HUES64 (cell line): ENCODE measurements at regions not wholly inside any gene's neighbourhood (a gene's known extent, or its start where the extent isn't known, plus 50 kb on each side); places are given as distances from the start of the nearest gene placed in this dataset.

Experiments used
- H3K27ac ChIP-seq: 2 replicates; pipeline ENCODE4 v1.7.0; 2013; ENCODE audit warnings: low read depth, low read length, inconsistent platforms
- H3K27me3 ChIP-seq: 2 replicates; pipeline ENCODE4 v1.6.1; 2013; ENCODE audit warnings: mild to moderate bottlenecking, low read length; ENCODE audit not compliant: insufficient read depth
- H3K36me3 ChIP-seq: 2 replicates; pipeline ENCODE4 v1.6.1; 2013; ENCODE audit warnings: mild to moderate bottlenecking, low read length; ENCODE audit not compliant: insufficient read depth
- H3K4me1 ChIP-seq: 2 replicates; pipeline ENCODE4 v1.6.1; 2013; ENCODE audit warnings: mild to moderate bottlenecking, low read length, moderate library complexity; ENCODE audit not compliant: insufficient read depth
- H3K4me3 ChIP-seq: 2 replicates; pipeline ENCODE4 v1.5.1; 2013; ENCODE audit warnings: mild to moderate bottlenecking, low read length, moderate library complexity
- H3K9ac ChIP-seq: 2 replicates; pipeline ENCODE4 v1.6.1; 2013; ENCODE audit warnings: mild to moderate bottlenecking, low read depth, low read length
- H3K9me3 ChIP-seq: 2 replicates; pipeline ENCODE4 v1.6.1; 2013; ENCODE audit warnings: low read depth, low read length; ENCODE audit not compliant: insufficient read depth
- WGBS: fragments of 150-250, 120-280 bp; methylation state at CpG from one replicate; pipeline ENCODE4 v1.1.7; 2013; ENCODE audit warnings: missing lambda C conversion rate; 5-methylcytosine and 5-hydroxymethylcytosine counted together

GRCh38 chr1:5577255-5578040, 414.8 kb downstream of the NPHP4 start:
- no peaks in the 10 kb centered on the region for H3K36me3 ChIP-seq
- no peaks in the 10 kb centered on the region for H3K27me3 ChIP-seq
- no peak overlapping the region for H3K27ac ChIP-seq
- H3K4me1 ChIP-seq = no peaks in the 10 kb centered on the region
- no peak overlapping the region for H3K4me3 ChIP-seq
- H3K9me3 ChIP-seq = no peaks in the 10 kb centered on the region
- H3K9ac ChIP-seq = no peak overlapping the region
- WGBS = 84% methylated on average over 6 of the region's 6 CpGs

- Histone ChIP-seq H3K4me1 (no peaks in the 10 kb centered on the region), H3K27me3 (no peaks in the 10 kb centered on the region), H3K27ac (no peak overlapping the region), H3K4me3 (no peak overlapping the region), H3K36me3 (no peaks in the 10 kb centered on the region), H3K9me3 (no peaks in the 10 kb centered on the region), H3K9ac (no peak overlapping the region)
- WGBS = 90% methylated on average over 5 of the region's 5 CpGs
These were observed 415.6 kb downstream of the NPHP4 start for GRCh38 chr1:5576673-5577065.

GRCh38 chr1:5576011-5576672, 416.1 kb downstream of the NPHP4 start:
- Histone ChIP-seq H3K4me1 (no peaks in the 10 kb centered on the region), H3K9me3 (no peaks in the 10 kb centered on the region), H3K27me3 (no peaks in the 10 kb centered on the region), H3K36me3 (no peaks in the 10 kb centered on the region), H3K4me3 (no peak overlapping the region), H3K27ac (no peak overlapping the region), H3K9ac (no peak overlapping the region)
- 88% methylated on average over 9 of the region's 9 CpGs for WGBS

GRCh38 chr1:5575396-5575940, 416.8 kb downstream of the NPHP4 start:
- Histone ChIP-seq H3K36me3 (no peaks in the 10 kb centered on the region), H3K9ac (no peak overlapping the region), H3K27ac (no peak overlapping the region), H3K4me3 (no peak overlapping the region), H3K4me1 (no peaks in the 10 kb centered on the region), H3K27me3 (no peaks in the 10 kb centered on the region), H3K9me3 (0 out of 2 replicates have a peak, but pooled peaks cover 2% of the 10 kb centered on the region)
- 95% methylated on average over 5 of the region's 5 CpGs for WGBS

GRCh38 chr1:5574641-5575040, 417.6 kb downstream of the NPHP4 start:
- H3K4me1 ChIP-seq = no peaks in the 10 kb centered on the region
- H3K27ac ChIP-seq = no peak overlapping the region
- no peak overlapping the region for H3K4me3 ChIP-seq
- H3K36me3 ChIP-seq = no peaks in the 10 kb centered on the region
- no peaks in the 10 kb centered on the region for H3K27me3 ChIP-seq
- no peak overlapping the region for H3K9ac ChIP-seq
- H3K9me3 ChIP-seq = peaks cover 10% of the 10 kb centered on the region; the same call in 1 of the 2 replicates
- 82% methylated on average over 4 of the region's 4 CpGs for WGBS

- Histone ChIP-seq H3K9ac (no peak overlapping the region), H3K4me1 (no peaks in the 10 kb centered on the region), H3K9me3 (peaks cover 18% of the 10 kb centered on the region; the same call in 1 of the 2 replicates), H3K27me3 (no peaks in the 10 kb centered on the region), H3K27ac (no peak overlapping the region), H3K36me3 (no peaks in the 10 kb centered on the region), H3K4me3 (no peak overlapping the region)
- 89% methylated on average over 2 of the region's 2 CpGs for WGBS
These were observed 419.4 kb downstream of the NPHP4 start for GRCh38 chr1:5572794-5573193.

- H3K36me3 ChIP-seq = no peaks in the 10 kb centered on the region
- peaks cover 18% of the 10 kb centered on the region; the same call in 1 of the 2 replicates for H3K9me3 ChIP-seq
- WGBS = 89% methylated on average over 11 of the region's 11 CpGs
- H3K27me3 ChIP-seq = no peaks in the 10 kb centered on the region
- H3K4me3 ChIP-seq = no peak overlapping the region
- no peak overlapping the region for H3K27ac ChIP-seq
- H3K4me1 ChIP-seq = no peaks in the 10 kb centered on the region
- no peak overlapping the region for H3K9ac ChIP-seq
These were observed 420.3 kb downstream of the NPHP4 start for GRCh38 chr1:5571861-5572401.

- H3K9me3 ChIP-seq = peaks cover 18% of the 10 kb centered on the region; the same call in 1 of the 2 replicates
- no peak overlapping the region for H3K9ac ChIP-seq
- H3K27ac ChIP-seq = no peak overlapping the region
- 89% methylated on average over 5 of the region's 5 CpGs for WGBS
- no peak overlapping the region for H3K4me3 ChIP-seq
- H3K27me3 ChIP-seq = no peaks in the 10 kb centered on the region
- no peaks in the 10 kb centered on the region for H3K4me1 ChIP-seq
- no peaks in the 10 kb centered on the region for H3K36me3 ChIP-seq
These were observed 420.8 kb downstream of the NPHP4 start for GRCh38 chr1:5571438-5571837.

- H3K9ac ChIP-seq = no peak overlapping the region
- WGBS = 62% methylated on average over 2 of the region's 2 CpGs
- H3K4me1 ChIP-seq = no peaks in the 10 kb centered on the region
- H3K4me3 ChIP-seq = no peak overlapping the region
- peaks cover 18% of the 10 kb centered on the region; the same call in 1 of the 2 replicates for H3K9me3 ChIP-seq
- H3K27ac ChIP-seq = no peak overlapping the region
- H3K27me3 ChIP-seq = no peaks in the 10 kb centered on the region
- H3K36me3 ChIP-seq = no peaks in the 10 kb centered on the region
These were observed 421.3 kb downstream of the NPHP4 start for GRCh38 chr1:5570931-5571330.

- H3K36me3 ChIP-seq = no peaks in the 10 kb centered on the region
- H3K27me3 ChIP-seq = no peaks in the 10 kb centered on the region
- H3K9me3 ChIP-seq = peaks cover 18% of the 10 kb centered on the region; the same call in 1 of the 2 replicates
- no peak overlapping the region for H3K4me3 ChIP-seq
- 89% methylated on average over 5 of the region's 6 CpGs for WGBS
- no peaks in the 10 kb centered on the region for H3K4me1 ChIP-seq
- H3K9ac ChIP-seq = no peak overlapping the region
- H3K27ac ChIP-seq = no peak overlapping the region
These were observed 423.9 kb downstream of the NPHP4 start for GRCh38 chr1:5568321-5568720.

- peaks cover 18% of the 10 kb centered on the region; the same call in 1 of the 2 replicates for H3K9me3 ChIP-seq
- H3K27ac ChIP-seq = no peak overlapping the region
- no peak overlapping the region for H3K4me3 ChIP-seq
- no peaks in the 10 kb centered on the region for H3K36me3 ChIP-seq
- H3K9ac ChIP-seq = no peak overlapping the region
- no peaks in the 10 kb centered on the region for H3K27me3 ChIP-seq
- 93% methylated on average over 3 of the region's 3 CpGs for WGBS
- H3K4me1 ChIP-seq = no peaks in the 10 kb centered on the region
These were observed 424.4 kb downstream of the NPHP4 start for GRCh38 chr1:5567839-5568238.
